ENCODE measurements at regions not wholly inside any gene's neighbourhood (a gene's known extent, or its start where the extent isn't known, plus 50 kb on each side); places are given as distances from the start of the nearest gene placed in this dataset.

DNA sequence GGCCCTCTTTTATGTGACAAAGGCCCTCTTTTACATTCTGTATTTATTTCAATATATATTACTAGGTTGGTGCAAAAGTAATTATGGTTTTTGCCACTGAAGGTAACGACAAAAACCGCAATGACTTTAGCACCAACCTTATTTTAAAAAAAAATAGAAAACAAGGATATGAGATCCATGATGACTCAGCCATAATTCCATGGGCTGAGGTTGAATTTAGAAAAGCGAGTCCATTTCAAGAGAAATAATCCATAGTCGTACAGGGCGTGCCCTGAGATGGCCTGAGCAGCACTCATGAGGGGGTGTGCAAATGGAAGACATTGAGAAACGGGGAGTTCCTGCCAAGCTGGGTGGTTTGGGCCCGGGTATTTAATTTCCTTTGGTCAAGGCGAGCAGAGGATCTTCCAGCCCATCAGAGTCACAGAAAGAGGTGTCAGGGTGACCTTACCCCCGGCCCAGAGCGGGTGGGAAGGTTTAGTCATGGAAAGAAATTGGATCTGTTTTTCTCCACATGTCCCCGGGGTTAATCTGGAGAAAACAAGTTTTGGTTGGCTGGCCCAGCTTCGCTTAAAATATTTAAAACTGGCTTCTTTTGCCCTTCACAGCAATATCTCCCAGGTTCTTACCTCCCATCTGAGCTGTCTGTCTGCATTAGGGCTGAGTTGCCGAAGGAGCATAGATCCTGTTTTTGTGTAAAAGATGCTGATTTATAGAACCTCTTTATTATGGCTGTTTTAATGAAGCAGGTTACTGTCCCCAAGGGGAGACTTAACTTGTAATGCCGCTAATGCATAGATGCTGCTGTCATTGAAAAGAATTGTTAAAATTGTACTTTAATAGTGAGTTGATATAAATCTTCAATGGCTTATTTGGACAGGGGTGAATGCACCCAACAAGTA lies 255.6 kb downstream of the PREX1 start:
- no peak for DNase-seq

DNA sequence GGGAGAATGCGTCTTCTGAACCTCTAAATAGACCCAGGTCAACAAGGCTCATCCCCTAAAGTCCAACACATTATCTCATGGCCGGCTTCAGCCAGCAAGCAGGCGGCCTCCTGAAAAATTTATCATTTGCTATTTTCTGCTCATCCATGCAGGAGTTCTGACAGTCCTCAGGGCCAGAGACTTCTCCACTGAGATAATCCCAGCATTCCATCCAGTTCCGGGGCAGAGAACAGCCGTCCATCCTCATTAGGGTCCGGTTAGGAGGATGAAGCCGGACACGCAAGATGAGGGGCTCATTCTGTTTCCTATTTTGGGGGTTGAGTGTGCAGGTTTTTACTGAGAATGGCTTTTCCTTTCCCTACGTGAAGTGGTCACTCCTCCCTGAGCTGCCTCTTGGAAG lies 258.1 kb downstream of the PREX1 start:
- DNase-seq: no peak

DNA sequence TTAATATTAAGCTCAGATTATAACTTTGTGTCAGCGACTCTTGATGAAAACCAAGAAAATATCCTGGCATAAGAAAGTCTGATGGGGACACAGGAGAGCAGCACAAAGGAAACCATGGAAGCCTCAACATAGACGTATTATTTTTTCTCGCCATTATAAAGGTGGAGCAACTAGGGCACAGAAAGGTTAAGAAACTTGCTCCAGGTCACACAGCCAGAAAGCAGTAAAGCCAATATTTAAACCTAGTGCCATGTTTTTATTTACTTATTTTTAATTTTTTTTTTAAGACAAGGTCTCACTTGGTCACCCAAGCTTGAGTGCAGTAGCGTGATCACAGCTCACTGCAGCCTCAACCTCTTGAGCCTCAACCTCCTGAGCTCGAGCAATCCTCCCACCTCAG lies 259.3 kb downstream of the PREX1 start:
- no peak for DNase-seq

DNA sequence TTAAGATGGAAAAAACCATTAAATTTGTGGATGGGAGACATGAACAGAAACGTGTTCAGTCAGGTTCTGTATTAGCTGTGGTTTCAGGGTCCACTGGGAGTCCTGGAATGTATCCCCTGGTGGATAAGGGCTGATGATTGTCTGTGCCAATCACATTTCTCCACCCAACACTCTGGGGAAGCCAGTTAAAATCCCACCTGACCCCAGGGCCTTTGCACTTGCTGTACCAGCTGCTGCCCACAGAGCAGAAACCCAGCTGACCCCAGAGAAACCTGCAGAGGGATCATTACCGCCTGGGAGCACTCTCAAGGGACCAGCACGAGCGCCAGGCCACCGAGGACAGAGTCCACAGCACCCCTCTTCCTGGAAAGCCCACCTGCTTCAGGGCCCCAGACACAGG lies 260.7 kb downstream of the PREX1 start:
- no peak for DNase-seq

DNA sequence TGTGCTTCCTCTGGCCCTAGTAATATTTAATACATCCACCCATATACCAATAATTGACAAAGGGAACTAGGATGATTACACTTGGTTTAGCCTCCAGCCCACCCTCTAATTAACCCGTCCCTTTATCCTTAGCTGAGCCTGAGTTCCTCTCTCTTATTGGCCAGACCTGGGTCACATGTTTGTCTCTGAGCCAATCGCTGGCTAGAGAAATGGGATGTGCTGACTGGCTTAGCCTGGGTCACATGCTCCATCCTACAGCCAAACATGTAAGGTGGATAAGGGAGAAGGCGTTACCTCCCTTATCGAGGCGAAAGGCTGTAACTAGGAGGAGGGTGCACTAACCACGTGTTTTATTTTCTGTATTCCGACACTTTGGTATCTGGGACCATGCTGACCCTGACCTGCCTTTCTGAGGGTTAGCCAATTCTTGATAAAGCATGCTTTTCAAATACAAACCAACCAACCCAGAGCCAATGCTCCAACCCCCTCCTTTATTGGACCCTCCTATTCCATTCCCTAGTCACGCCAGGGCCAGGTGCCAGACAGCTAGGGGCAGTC lies 262.7 kb downstream of the PREX1 start:
- no peak for DNase-seq

DNA sequence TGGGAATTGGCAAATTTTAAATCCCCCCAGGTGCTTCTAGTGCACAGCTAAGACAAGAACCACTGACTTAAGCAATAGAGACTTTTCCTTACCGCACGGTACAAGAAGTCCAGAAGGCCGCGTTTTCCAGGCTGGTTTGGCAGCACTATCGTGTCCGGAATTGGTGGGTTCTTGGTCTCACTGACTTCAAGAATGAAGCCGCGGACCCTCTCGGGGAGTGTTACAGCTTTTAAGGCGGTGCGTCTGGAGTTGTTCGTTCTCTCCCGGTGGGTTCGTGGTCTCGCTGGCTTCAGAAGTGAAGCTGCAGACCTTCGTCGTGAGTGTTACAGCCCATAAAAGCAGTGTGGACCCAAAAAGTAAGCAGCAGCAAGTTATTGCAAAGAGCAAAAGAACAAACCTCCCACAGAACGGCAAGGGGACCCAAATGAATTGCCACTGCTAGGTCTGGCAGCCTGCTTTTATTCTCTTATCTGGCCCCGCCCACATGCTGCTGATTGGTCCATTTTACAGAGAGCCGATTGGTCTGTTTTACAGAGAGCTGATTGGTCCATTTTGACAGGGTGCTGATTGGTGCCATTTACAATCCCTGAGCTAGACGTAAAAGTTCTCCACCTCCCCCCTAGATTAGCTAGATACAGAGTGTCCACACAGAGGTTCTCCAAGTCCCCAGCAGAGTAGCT lies 264.5 kb downstream of the PREX1 start:
- DNase-seq: no peak

DNA sequence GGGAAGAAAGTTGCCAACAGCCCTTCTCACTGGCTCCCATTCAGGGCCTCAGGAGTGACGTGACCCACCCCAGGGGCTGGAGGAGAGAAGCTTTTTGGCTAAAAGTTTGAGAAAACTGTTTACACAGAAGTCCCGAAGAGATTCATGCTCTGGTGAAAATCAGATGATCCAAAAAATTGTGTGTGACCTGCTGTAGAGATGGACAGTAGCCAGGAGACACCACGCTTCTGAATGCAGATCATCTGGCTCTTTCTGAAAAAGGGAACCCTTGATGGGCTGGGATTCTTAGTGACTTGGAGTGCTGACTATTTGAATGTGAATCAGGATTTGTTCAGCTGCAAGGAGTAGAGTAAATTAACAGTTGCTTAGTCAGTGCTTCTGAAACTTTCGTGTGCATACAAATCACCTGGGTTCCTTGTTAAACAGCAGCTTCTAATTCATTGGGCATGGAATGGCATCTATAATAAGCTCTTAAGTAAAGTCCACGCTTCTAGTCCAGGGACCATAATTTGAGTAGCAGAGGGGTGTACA lies 265.1 kb downstream of the PREX1 start:
- DNase-seq: no peak

DNA sequence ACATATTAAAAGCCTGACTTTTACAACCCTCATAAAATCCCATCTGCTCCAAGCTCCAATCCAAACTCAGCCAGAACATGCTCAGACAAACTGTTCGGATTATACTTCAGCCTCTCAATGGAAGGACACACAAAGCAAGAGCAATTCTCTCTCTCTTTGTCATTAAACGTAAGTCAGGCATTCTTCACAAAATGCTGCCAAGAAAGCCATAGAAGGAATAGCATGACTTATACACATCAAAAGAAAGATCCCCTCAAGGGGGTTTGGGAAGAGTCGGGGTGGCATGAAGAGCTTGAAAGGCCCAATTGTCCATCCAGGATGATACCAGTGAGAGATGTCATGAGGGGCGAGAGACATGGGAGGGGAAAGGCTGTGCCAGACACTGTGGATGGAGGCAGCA lies 268.9 kb downstream of the PREX1 start:
- DNase-seq: no peak

DNA sequence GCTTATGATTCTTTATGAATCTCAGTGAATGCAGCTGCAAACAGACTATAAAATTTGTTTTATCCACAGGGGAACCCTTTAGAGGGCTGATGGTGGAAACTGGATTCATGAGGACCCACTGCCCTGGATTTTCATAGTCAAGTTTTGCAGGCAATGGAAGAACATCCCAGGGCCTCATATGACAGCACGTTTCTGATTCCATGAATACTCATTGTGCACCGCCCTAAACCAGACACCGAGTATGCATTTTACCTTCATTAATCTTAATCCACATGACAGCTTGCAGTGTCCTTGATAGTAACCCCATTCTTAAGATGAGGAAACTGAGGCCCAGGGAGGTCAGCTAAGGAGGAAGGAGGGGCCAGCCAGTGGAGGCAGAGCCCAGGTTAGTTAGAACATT lies 270.4 kb downstream of the PREX1 start:
- no peak for DNase-seq

DNA sequence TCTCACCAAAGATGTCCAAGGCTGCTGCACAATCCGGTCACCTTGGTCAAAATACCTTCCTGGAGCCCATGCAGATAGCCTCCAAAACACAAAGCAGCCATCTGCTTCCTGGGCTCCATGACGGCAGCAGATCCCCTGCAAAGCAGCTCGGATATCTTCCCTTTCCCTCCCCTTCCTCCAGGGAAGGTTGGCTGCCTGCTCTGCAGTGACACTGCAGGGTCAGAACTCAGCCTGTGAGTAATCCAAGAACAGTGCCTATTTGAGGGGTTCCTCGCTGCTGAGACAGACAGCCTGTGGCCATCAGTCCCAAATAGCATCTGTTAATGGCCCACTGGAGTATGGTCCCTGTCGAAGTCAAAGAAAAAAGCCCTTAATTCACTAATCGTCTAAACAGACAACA lies 270.8 kb downstream of the PREX1 start:
- no peak for DNase-seq

DNA sequence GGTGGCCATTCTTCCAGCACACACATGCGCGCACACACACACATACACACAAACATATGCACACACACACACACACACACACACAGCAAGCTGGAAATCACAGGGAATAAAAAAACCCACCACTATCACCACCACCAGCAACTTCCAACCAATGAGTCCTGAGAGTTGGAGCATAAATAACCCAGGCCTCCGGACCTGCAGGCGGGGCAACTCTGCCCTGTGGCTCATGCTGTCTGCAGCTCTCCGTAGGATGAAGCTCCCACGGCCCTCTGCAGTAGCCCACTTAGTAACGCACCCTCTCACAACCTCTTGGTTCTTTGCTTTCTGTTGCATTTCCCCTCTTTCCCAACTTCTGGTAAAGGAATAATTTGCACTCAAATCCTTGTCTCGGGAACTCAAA lies 275.2 kb downstream of the PREX1 start:
- no peak for DNase-seq

DNA sequence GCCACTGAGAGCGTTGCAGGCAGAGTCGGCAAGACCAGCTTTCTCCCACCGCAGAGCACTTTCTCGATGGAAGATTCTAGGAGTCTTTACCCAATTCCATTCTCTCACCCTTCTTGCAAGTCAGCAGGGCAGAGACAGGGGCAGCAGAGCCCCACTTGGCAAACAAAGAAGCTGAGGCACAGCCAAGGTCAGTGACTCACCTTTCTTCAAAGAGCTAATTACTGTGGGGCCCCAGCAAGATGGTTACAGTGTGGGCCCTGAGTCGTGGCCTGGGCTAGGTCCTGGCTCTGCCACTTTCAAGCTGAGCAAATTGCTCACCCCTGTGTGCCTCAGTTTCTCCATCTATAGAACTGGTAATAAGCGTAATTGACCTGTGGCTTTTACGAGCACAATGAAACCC lies 277.0 kb downstream of the PREX1 start:
- no peak for DNase-seq

DNA sequence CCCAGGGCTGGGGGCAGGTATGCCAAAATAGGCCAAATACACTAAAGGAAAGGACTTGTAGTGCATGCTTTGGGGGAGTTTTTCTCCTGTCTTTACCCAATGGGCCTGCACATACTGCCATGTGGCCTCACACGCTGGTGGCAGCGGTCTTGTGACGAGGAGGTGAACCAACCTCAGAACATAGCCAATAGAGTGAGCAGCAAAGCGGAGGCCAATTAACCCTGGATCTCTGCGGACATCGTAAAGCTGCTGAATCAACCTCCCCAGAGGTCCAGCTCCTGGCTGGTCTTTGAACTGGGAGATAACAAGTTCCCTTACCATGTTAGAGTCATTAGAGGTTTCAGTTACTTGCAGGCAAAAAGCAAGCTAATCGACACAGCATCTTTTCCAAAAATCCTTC lies 280.1 kb downstream of the PREX1 start:
- DNase-seq: no peak

DNA sequence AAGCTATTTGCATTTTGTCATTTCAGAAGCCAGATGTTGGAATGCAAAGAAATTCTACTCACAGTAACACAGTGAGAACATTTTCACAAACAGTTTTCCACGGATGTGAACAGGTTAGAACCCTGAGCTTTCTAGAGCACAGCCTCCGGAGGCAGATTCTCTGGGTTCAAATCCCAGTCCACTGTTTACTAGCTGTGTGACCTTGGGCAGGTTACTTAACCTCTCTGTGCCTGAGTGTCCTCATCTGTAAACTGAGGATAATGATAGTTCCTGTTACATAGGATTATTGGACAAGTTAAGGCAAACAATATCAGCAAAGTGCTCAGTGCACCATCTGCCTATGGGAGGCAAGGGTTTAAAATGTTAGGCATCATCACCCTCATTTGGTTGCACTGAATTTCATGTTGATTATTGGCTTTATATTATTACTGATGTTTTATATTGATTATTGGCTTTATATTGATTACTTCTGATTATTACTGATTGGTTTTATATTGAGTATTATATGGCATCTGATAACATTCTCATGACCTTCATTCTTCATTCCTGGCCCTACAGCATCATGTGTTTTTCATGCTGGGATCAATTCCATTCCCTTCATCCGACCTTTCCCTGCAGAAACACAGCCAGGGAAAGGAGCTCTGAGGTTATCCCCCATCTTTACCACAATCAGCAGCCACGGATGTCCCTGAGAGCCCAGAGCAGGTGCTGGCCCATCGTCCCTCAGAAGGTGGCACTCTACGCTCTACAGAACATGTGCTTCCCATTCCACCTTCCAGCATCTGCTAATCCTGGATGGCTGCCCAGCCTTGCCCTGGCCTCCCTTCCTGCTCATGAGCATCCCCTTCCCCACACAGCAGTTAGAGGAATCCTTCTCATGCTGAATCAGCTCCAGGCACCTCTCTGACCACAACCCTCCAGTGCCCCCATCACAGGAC lies 283.1 kb downstream of the PREX1 start:
- DNase-seq: no peak

DNA sequence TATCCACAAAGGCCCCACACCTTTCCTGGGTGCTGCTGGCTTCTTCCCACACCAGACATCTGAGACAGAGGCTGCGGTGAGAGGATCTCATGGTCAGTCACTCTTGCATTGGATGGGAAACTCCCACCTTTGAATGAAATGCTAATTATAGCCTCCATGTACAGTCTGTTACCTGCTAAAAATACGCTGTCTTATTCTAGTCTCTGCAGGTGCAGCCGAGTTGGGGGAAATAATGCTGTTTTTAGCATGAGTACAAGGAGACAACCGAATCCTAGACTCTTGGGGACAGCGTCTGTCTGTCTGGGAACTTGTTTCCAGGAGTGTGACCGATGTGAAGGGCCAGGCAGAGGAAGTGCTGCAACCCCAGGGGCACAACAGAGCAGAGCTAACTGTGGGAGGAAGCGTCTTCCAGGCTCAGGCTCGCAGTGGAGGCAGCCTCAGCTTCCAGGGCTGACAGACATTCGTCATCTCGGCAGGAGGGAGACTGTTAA lies 286.2 kb downstream of the PREX1 start:
- DNase-seq: no peak

DNA sequence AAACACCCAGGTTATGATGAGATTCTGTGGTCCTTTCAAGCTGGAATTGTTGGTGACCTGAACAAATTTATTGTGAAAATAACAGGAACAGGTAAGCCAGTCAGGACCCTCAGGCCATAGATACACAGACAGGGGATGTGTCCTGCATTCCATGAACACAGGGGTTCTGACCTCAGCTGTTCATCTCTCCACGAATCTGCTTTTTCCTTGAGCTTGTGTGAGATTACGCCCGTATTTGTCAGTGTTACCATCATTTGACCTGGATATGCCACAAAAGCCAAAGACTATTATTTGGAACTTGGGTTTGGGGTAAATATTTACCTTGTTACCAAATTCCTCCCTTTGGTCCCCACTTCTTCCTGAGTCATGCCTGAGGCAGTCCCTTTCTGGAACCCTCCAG lies 288.9 kb downstream of the PREX1 start:
- no peak for DNase-seq

DNA sequence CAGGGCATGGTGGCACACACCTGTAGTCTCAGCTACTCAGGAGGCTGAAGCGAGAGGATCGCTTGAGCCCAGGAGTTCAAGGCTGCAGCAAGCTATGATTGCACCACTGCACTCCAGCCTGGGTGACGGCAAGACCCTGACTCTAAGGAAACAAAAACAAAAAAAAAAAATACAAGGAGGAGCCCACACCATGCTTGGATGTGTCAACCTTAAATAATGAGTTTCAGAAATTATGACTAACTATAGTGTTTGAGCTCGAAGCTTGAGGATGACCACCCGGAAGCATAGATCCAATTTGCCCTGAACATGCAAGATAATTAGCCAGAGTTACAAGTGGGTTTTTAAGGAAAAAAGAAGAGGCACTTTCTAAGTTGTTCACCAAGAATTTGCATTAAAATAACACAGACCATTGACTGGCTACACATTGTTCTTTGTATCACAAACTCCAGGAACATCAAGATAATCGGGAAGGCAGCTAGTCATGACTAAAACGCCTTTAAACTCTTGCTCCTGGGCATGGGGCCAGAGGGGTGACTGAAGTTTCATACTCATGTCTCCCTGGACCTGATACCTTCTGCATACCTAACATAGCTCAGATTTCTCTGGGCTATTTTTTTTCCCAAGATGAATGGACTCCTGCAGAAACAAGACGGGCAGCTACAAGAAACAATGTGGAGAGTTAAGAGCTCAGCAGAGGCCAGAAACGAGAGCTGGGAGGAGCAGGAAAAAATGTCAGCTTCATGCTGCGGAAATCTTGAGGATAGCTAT lies 289.6 kb downstream of the PREX1 start:
- no peak for DNase-seq

DNA sequence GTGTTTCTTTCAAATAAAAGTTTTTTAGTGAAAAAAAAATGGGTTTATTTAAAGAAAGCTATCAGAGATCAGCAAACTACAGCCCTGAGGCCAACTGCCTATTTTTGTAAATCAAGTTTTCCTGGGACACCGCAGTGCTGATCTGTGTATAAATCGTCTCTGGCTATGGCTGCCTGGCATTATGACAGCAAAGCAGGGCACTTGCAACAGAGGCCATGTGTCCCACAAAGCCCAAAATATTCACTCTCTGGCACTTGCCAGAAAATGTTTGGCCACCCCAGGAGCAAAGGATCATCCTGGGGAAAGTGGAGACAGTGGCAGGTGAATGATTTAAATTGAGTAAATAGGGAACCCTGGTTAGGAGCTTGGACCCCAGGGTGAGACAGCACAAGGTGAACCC lies 291.6 kb downstream of the PREX1 start:
- no peak for DNase-seq

DNA sequence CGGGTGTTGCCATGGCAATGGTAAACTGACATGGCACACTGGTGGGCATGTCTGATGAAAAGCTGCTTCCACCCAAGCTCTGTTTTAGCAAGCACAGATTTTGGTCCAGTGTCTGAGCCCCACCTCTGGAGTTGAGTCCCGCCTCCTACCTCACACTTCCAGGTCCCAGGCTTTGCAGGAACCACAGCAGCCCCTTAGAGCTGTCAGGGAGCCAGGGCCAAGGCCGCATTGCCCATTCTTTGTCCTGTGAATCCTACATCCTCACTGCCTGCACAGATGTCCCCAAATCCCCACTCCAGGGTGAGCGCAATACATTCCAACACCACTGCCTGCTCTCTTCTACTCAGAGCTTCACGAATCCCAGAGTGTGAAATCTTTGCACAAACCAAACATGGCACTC lies 292.2 kb downstream of the PREX1 start:
- no peak for DNase-seq

DNA sequence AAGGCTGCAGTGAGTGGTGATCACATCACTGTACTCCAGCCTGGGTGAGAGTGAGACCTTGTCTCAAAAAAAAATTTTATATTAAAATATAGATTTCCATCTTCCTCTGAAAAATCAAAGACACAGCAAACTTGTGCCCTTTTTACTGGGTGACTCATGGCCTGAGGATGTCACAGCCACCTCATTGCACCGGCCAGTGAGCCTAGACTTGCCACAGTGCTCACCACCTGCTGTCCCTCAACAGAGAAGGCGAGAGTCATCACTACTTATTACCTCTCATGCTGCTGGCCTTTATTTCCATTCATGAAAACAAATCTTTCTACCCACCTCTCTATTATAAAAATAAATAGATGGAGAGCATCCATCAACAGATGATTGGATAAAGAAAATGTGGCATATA lies 295.8 kb downstream of the PREX1 start:
- no peak for DNase-seq

DNA sequence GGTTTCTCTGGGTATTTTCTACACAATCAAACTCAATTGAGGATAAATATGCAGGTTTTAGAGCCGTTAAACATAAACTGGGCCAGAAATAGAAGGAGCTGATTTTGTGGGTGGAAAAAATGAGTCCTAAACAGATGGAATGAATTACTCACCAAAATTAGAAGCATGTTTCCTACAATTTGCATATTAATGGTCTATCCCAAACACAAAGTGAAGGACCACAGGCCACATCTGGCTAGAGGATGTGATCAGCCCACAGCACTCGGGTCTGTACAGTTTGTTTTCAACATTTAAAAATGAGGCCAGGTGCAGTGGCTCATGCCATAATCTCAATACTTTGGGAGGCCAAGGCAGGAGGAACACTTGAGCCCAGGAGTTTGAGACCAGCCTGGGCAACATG lies 296.3 kb downstream of the PREX1 start:
- no peak for DNase-seq

DNA sequence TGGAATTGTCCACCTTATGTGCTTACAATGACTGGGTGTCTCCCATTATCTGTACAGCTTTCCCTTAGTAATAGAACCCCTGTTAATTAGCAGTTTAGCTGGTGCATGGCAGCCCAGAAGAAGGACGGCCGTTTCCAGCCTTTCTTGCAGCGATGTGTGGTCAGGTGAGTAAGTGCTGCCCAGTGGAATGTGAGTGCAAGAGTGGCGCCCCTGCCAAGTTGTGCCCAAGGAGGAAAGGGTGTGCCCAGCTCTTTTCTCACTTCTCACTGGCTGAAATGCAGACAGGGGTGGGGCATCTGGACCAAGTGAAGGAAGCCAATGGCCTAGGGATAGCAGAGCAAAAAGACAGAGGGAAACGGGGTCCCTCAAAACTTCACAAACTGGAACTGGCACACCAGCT lies 296.8 kb downstream of the PREX1 start:
- no peak for DNase-seq
